GM04503 (cell line): ENCODE measurements at regions not wholly inside any gene's neighbourhood (a gene's known extent, or its start where the extent isn't known, plus 50 kb on each side); places are given as distances from the start of the nearest gene placed in this dataset.

Experiments used
- DNase-seq: peaks from one replicate; pipeline ENCODE4 v3.0.0-alpha.2; 2012; ENCODE audit warnings: low read depth

GRCh38 chr6:80725156-80725930 is 618.9 kb downstream of the BCKDHB start:
- DNase-seq, result peak; percentile 25

DNA sequence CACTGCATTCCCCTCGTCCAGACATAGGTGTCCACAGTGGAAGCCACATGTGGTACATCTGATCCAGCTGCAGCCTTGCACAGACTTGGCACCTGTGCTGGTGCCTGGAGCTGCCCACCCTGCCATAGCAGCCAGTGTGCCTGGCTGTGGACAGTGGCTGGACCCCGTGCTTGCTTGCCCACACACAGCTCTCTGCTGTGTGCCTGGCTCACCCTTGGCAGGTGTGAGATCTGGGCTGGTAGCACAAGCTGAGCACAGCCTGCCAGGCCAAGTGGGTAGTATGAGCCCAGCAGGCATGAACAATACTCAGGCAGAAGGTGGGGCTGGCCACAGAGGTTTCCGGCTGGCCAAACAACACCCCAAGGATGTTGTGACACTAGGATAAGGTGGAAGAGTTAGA is 614.4 kb downstream of the BCKDHB start:
- DNase-seq, result no peak

DNA sequence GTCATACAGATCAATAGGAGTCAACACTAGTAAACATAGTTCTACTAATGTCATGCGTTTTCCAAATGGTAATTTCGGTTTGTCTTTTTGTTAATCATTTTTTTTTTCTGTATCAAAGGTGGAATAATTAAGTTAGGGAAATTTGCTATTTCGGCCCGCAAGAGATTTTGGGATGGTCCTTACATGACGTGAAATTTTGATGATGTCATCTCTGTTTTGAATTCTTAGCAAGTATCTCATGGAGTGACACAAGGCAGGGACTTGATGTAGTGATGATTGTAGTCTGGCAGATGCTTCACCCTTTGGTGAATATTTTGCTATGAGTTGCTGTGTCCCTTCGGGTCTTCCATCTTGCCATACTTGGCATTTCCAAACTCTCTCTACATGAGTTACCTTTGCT is 608.0 kb downstream of the BCKDHB start:
- DNase-seq, result no peak

GRCh38 chr6:80698459-80698858 is 592.0 kb downstream of the BCKDHB start:
- no peak for DNase-seq

GRCh38 chr6:80696268-80696667 is 589.8 kb downstream of the BCKDHB start:
- no peak for DNase-seq

DNA sequence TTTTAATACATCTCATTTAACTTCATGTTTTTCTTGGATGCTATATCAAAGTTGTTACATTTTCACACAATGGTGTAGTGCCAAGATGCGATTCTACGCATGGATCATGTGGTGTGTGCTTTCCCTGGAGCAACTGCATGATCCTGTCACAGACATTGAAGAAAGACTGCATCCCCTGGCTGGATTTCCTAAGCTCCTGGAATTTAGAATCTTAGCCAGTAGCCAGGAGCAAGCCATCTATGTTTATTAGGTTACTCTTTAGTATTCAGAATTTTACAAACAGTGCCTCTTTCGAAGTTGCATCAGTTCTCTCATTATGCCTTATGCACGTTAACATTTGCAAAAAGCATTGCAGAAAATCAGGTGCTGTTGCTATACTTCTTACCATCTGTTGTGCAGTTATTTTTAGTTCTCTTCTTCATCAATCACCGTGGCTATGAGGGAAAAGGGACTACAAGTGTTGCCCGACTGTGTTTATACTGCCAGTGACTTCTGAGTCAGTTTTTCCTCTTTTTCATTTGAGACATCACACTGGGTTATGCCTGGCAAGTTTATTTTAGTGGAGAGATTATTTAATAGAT is 584.2 kb downstream of the BCKDHB start:
- DNase-seq, result peak; percentile 11

GRCh38 chr6:80689716-80690395 is 583.4 kb downstream of the BCKDHB start:
- DNase-seq, result no peak

DNA sequence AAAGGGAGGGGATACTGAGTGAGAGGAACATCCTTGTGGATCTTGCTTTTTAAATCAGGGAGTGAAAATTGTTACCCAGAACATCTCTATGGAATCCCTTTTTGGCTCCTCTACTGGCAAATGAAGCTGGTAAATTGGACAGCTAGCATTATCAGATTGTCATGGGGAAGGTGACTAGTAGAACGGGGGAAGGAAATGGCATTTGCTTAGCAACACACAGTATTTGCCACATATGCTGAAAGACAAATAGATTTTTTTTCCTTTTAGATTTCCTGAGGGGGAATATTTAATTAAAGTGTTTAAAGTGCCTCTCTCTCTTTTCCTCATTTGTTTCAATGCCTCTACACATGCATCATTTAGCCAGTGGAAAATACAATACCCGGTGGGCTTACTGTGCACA is 573.5 kb downstream of the BCKDHB start:
- DNase-seq, result no peak

DNA sequence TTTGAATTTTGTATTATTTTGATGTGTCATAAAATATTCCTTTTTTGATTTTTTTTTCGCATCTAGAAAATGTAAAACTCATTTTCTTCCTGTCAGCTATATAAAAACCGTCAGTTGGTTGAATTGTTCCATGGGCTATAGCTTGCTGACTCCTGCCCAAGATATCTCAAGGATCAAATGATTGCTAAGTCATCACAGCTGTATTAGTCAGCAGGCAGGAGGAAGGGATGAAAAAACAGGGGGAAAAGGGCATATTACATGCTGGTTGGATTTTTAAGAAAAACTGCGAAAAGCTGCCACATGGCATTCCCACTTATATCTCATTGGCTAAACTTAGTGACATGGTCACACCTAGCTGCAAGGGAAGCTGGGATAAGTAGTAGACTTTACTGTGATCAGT is 569.9 kb downstream of the BCKDHB start:
- DNase-seq, result no peak

DNA sequence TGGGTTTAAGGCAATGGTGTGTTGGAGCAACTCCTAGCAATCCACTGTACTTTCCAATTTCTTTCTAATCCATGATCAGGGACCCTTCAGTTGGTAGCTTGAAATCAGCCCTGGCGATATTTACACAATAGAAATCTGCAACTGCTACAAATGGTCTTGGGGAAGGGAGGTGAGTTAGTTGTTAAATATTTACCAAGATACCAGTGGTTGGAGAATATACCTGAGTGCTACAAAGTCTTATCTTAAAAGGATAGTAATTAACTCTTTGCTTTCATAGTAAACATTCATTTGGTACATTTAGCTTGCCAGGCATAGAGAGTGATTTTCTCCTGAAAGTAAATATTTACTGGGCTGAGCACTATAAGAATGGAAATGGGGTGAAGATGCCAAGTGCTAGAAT is 568.2 kb downstream of the BCKDHB start:
- DNase-seq, result no peak

GRCh38 chr6:80673367-80673766 is 566.9 kb downstream of the BCKDHB start:
- DNase-seq, result no peak

DNA sequence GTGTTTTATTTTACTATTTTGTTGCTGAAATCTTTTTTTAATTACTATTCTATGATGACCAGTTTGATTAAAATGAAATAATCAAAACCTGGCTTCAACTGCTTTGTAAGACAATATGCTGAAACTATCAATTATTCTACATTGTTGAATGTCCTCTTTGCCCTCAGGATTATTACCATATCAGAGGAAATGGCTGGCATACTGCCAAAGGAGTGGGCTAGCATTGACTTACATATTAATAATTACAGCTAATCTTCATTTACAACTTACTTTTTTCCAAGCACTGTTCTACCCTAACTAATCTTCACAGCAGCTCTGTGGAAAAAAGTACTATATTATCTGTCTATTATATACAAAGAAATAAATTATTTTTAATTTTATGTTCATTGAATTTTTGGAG is 560.5 kb downstream of the BCKDHB start:
- no peak for DNase-seq

DNA sequence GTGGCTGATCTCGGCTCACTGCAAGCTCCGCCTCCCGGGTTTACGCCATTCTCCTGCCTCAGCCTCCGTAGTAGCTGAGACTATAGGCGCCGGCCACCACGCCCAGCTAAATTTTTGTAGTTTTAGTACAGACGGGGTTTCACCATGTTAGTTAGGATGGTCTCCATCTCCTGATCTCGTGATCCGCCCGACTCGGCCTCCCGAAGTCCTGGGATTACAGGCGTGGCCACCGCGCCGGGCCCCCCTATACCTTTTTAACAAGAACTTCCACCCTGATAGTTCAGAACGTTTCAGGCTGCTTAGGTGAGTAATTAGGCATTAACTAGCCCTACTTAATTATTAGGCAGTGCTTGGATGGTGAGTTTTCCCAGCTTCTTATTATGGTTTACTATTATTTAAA is 552.5 kb downstream of the BCKDHB start:
- no peak for DNase-seq

DNA sequence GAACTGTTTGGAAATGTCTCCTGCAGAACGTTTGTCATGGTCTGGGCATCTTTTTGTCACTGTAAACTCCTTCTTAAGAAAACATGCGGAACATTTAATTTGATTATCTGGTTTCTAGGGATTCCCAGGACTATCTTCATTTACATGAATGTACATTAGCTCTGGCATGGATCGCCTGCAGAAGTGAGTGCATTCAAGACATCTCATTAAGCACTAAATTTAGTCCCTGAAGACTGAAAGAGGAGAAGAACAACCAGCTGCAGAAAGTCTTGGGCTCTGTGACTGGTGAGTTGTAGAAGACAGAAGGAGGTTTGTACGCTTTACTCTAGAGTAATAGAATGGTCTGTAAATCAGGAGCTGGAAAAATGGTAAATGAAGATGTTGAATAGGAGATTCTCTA is 540.7 kb downstream of the BCKDHB start:
- no peak for DNase-seq

GRCh38 chr6:80643881-80644280 is 537.4 kb downstream of the BCKDHB start:
- no peak for DNase-seq

GRCh38 chr6:80642452-80642851 is 536.0 kb downstream of the BCKDHB start:
- DNase-seq, result no peak

DNA sequence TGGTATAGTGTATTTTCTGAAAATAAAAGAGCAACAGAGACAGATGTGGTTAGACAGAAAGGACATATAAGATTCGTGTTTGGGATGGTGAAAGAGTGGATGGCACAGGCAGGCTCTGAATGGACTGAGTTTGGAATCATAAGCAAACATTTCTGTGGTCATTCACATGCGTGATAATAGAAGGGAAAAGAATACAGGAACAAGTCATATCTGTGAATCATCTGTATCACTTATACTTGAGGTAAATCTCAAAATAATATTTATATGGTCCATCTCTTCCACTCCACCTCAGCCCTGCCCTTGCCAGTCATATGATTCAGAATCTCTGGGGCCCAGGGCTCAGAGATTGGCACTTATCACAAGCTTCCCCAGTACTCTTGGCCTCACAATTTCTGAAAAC is 535.1 kb downstream of the BCKDHB start:
- no peak for DNase-seq

- no peak for DNase-seq
Observed at GRCh38 chr6:80640176-80640575, 533.7 kb downstream of the BCKDHB start.

DNA sequence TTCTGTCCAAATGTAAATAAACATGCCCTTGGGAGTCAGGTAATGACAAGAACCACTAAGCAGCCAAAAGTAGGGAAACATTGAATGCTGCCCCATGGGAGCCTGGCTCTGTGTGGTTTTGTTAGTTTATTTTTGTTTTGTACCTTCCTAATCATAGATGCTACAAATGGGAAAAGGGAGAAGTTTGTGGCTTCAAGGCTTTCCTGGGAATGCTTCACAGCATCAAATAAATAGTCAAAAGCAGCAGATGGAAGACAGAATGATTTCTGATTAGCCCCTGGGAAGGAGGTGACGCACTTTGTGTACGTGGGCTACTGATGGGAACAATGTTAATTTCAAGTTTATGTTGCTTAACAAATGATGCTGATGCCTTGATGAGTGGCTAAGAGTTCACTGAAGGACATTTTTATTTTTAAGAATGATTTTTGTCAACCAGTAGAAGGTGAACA is 532.7 kb downstream of the BCKDHB start:
- DNase-seq, result no peak

GRCh38 chr6:80638213-80639055 is 532.0 kb downstream of the BCKDHB start:
- DNase-seq, result peak; percentile 74

DNA sequence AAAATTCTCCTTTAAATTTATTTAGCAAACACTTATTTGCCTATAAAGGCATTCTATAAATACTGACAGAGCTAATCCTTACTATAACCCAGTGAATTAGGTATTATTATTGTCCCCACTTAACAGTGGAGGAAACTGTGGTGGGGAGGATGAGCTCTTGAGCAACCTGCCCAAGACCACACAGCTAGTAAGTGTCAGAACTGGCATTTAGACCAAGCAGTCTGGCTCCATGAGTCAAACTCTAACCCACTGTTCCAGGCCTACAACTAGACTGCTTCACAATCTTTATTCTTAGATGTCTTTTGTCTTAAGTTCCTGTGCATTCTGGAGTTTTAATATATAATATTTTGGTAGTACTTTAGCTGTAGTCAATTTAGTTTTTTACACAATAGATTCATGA is 530.8 kb downstream of the BCKDHB start:
- DNase-seq, result no peak

- DNase-seq, result no peak
Observed at GRCh38 chr6:80636689-80637088, 530.2 kb downstream of the BCKDHB start.
